Ovary (tissue), 7 donors: ENCODE measurements at regions not wholly inside any gene's neighbourhood (a gene's known extent, or its start where the extent isn't known, plus 50 kb on each side); places are given as distances from the start of the nearest gene placed in this dataset.
"Not testable (repeated sequence)": the region's sequence is repeated elsewhere in the genome, so short reads cannot be mapped to it uniquely, and the experiment has no call there.

Source experiments
- DNase-seq, 5 donors: peaks; one replicate each; pipeline ENCODE4 v3.0.0-alpha.2; 2019 to 2020
- H3K27ac ChIP-seq, 2 donors: fragments of 200-600 bp; one replicate each; pipeline versions ENCODE4 v1.5.1 to v1.8.0; 2019 to 2022
- H3K27me3 ChIP-seq: fragments of 200-600 bp; one replicate; pipeline ENCODE4 v1.8.0; 2022
- H3K36me3 ChIP-seq: fragments of 200-600 bp; sonication (generic); one replicate; pipeline ENCODE4 v1.5.1; 2019
- H3K4me1 ChIP-seq: one replicate; pipeline ENCODE4 v1.8.1; 2013; ENCODE audit warnings: mild to moderate bottlenecking, moderate library complexity; ENCODE audit not compliant: insufficient read depth
- H3K4me3 ChIP-seq: fragments of 200-600 bp; sonication (generic); one replicate; pipeline ENCODE4 v1.5.1; 2017
- H3K9me3 ChIP-seq, 2 donors: fragments of 200-600 bp in 1 of 2; sonication (generic) in 1 of 2; one replicate each; pipeline versions ENCODE4 v1.5.1 to v1.8.1; 2013 to 2019; ENCODE audit warnings: mild to moderate bottlenecking in 1 of 2, moderate library complexity in 1 of 2
- CTCF ChIP-seq, 3 donors: fragments of 450-650 bp in 2 of 3; fragments of 200-600 bp in 1 of 3; IDR thresholded peaks; one replicate each; pipeline versions ENCODE4 v1.5.1 to v1.8.0; 2016 to 2022; ENCODE audit warnings: antibody characterized with exemption in 3 of 3, mild to moderate bottlenecking in 1 of 3
- EP300 ChIP-seq: sonication (generic); formaldehyde crosslinking; IDR thresholded peaks from one replicate; pipeline ENCODE4 v1.6.1; 2017; ENCODE audit warnings: antibody characterized with exemption
- POLR2A ChIP-seq: fragments of 450-650 bp; IDR thresholded peaks from one replicate; pipeline ENCODE4 v1.6.1; 2017; ENCODE audit warnings: antibody characterized with exemption, mild to moderate bottlenecking, moderate library complexity
- whole genome bisulfite sequencing, 3 donors: extraction: QIAGEN DNeasy Blood & Tissue Kit in 1 of 3; methylation state at CpG; one replicate each; pipeline versions ENCODE4 v1.1.5 to v1.1.7; 2013 to 2017; 5-methylcytosine and 5-hydroxymethylcytosine counted together
- intact Hi-C, 4 donors: fragments of 100-400 bp; cut with DNase I; formaldehyde crosslinking; loops; one replicate each; pipeline versions ENCODE4 v1.11.0 to v1.15.1; 2022 to 2023
- donor health status: DM: no; HTN: no; CAD: no; lungs with moderate emphysema.
- donor health status: DM: no; HTN: no; CAD: no.
- donor health status: Bipolar disorder and iron deficiency.
- donor health status: DM: no; HTN: no; CAD: no.
- donor health status: DM: yes; HTN: yes; CAD: no.

GRCh38 chr20:16819483-16819882 lies 71.3 kb downstream of the OTOR start:
- Histone ChIP-seq H3K27ac (no peak overlapping the region), H3K36me3 (no peaks in the 10 kb centered on the region), H3K4me3 (no peak overlapping the region), H3K9me3 (no peaks in the 10 kb centered on the region), H3K4me1 (no peaks in the 10 kb centered on the region), H3K27me3 (no peaks in the 10 kb centered on the region)
- WGBS, 3 donors, result 82 to 86% (median 83%) methylated on average over 2 of the region's 2 CpGs
- no peak for DNase-seq
- no peak for TF ChIP-seq CTCF (IDR thresholded peaks at IDR 0.05)
- intact Hi-C loops, result no loop called here

- intact Hi-C loops, result no loop called here
- no peak for DNase-seq
Observed at GRCh38 chr20:16821211-16822089, 73.3 kb downstream of the OTOR start.

GRCh38 chr20:16824664-16825063 lies 76.5 kb downstream of the OTOR start:
- Histone ChIP-seq H3K36me3 (no peaks in the 10 kb centered on the region), H3K4me3 (no peak overlapping the region), H3K27ac (no peak overlapping the region), H3K4me1 (no peaks in the 10 kb centered on the region), H3K27me3 (no peaks in the 10 kb centered on the region), H3K9me3 (no peaks in the 10 kb centered on the region)
- TF ChIP-seq POLR2A (no peak), EP300 (no peak), CTCF (IDR thresholded peaks at IDR 0.05) (no peak)
- intact Hi-C loops, result no loop called here
- WGBS, 3 donors, result 74 to 81% (median 80%) methylated on average over 1 of the region's 1 CpG
- DNase-seq, result no peak

More at GRCh38 chr20:16821211-16822089, 73.3 kb downstream of the OTOR start:
- Histone ChIP-seq H3K27ac (no peak overlapping the region), H3K4me3 (no peak overlapping the region), H3K27me3 (no peaks in the 10 kb centered on the region), H3K4me1 (no peaks in the 10 kb centered on the region), H3K9me3 (no peaks in the 10 kb centered on the region), H3K36me3 (no peaks in the 10 kb centered on the region)
- 45 to 49% (median 46%) methylated on average over 10 of the region's 10 CpGs for WGBS, 3 donors
- TF ChIP-seq EP300 (no peak), CTCF (IDR thresholded peaks at IDR 0.05) (no peak), POLR2A (no peak)

GRCh38 chr20:16828666-16829305 lies 80.6 kb downstream of the OTOR start:
- intact Hi-C loops, result no loop called here
- 70 to 77% (median 72%) methylated on average over 4 of the region's 4 CpGs for WGBS, 3 donors
- H3K9me3 ChIP-seq, result no peaks in the 10 kb centered on the region
- no peak overlapping the region for H3K27ac ChIP-seq
- no peaks in the 10 kb centered on the region for H3K36me3 ChIP-seq
- no peaks in the 10 kb centered on the region for H3K4me1 ChIP-seq
- H3K4me3 ChIP-seq, result no peak overlapping the region
- TF ChIP-seq EP300 (no peak), POLR2A (no peak), CTCF (IDR thresholded peaks at IDR 0.05) (no peak)
- no peaks in the 10 kb centered on the region for H3K27me3 ChIP-seq
- DNase-seq, result no peak

GRCh38 chr20:16835690-16836089 lies 87.5 kb downstream of the OTOR start:
- H3K36me3 ChIP-seq, H3K4me3 ChIP-seq, DNase-seq, H3K27ac ChIP-seq, H3K27me3 ChIP-seq, H3K9me3 ChIP-seq, intact Hi-C loops, H3K4me1 ChIP-seq: not testable (repeated sequence)
